ENCODE measurements at regions not wholly inside any gene's neighbourhood (a gene's known extent, or its start where the extent isn't known, plus 50 kb on each side); places are given as distances from the start of the nearest gene placed in this dataset.

GRCh38 chr6:30265594-30265993 is 52.4 kb upstream of the TRIM26 start:
- no peaks in the 10 kb centered on the region for H3K23me2 ChIP-seq (ENCODE audit: low read depth, low read length)
- no peak overlapping the region for H3K23ac ChIP-seq (ENCODE audit: insufficient read length)
- ChIA-PET POLR2A (ENCODE audit: partially characterized antibody) (no interaction called here), CTCF (ENCODE audit: partially characterized antibody) (no interaction called here)
- H3K79me1 ChIP-seq (ENCODE audit: low read depth, low read length): no peaks in the 10 kb centered on the region
- H2AK5ac ChIP-seq (ENCODE audit: low read depth, low read length): no peak overlapping the region
- no peak overlapping the region for H2BK20ac ChIP-seq (ENCODE audit: low read length)
- no peak overlapping the region for H3K4ac ChIP-seq (replicated peaks; ENCODE audit: insufficient read length, low read depth, low read length)
- no peak overlapping the region for H2BK5ac ChIP-seq (ENCODE audit: low read depth, low read length)
- no peak overlapping the region for H3K4me2 ChIP-seq (ENCODE audit: insufficient read depth in 1 of 2, low read depth in 2 of 2, low read length in 2 of 2)
- H3K36me3 ChIP-seq (ENCODE audit: control insufficient read depth in 2 of 4, insufficient read depth in 4 of 4, low read length in 3 of 4): peaks cover 2 to 10% (median 7%) of the 10 kb centered on the region in 4 experiments; a peak in 7 of 8 replicates
- 100% methylated on average over 2 of the region's 2 CpGs; no CpG with 5 or more reads in 1 of the 2 experiments for whole genome bisulfite sequencing, 2 experiments (ENCODE audit: extremely low coverage in 1 of 2, insufficient coverage in 1 of 2, insufficient read length in 1 of 2, insufficient replicate concordance in 2 of 2, low coverage in 1 of 2, low lambda C conversion rate in 2 of 2, missing lambda C conversion rate in 1 of 2)
- DNase-seq (ENCODE audit: low read depth in 1 of 2, low spot score in 2 of 2) (no peak), FAIRE-seq (no peak)
- H2BK120ac ChIP-seq (replicated peaks; ENCODE audit: low read depth, low read length): no peak overlapping the region
- H4K91ac ChIP-seq (replicated peaks; ENCODE audit: insufficient read length, low read length): no peak overlapping the region
- no peak overlapping the region for H3K56ac ChIP-seq (replicated peaks; ENCODE audit: insufficient read length, low read depth, low read length)
- H3K4me1 ChIP-seq (replicated peaks in 1 of 4; ENCODE audit: control insufficient read depth in 3 of 4, insufficient read depth in 4 of 4, low read length in 3 of 4): no peaks in the 10 kb centered on the region
- peaks cover 4 to 6% (median 5%) of the 10 kb centered on the region in 4 experiments for H3K27me3 ChIP-seq (replicated peaks in 1 of 4; ENCODE audit: control insufficient read depth in 3 of 4, extremely low read depth in 1 of 4, insufficient read depth in 3 of 4, low read length in 3 of 4)
- no peak overlapping the region for H4K5ac ChIP-seq (ENCODE audit: insufficient read length, low read depth, low read length)
- H4K8ac ChIP-seq (ENCODE audit: extremely low read depth, insufficient read depth, low read length): no peak overlapping the region
- no peak overlapping the region for H2AFZ ChIP-seq (ENCODE audit: low read length)
- no peaks in the 10 kb centered on the region for H4K20me1 ChIP-seq (replicated peaks in 1 of 2; ENCODE audit: control insufficient read depth in 1 of 2, insufficient read depth in 2 of 2, low read length in 2 of 2)
- H3K4me3 ChIP-seq (ENCODE audit: extremely low read depth in 1 of 4, insufficient read depth in 2 of 4, low read depth in 3 of 4, low read length in 4 of 4): no peak overlapping the region
- no peak overlapping the region for H2BK15ac ChIP-seq (ENCODE audit: low read length)
- H3K79me2 ChIP-seq (ENCODE audit: control insufficient read depth in 1 of 2, insufficient read depth in 2 of 2, low read length in 2 of 2): no peaks in the 10 kb centered on the region
- H3K27ac ChIP-seq (ENCODE audit: low read depth, low read length): no peak overlapping the region
- H3K9me3 ChIP-seq (ENCODE audit: insufficient read depth in 2 of 2, low read depth in 1 of 2, low read length in 1 of 2): peaks cover 0 to 6% of the 10 kb centered on the region in 2 experiments; a peak in 1 of 4 replicates
- H3K14ac ChIP-seq (ENCODE audit: insufficient read length): no peak overlapping the region
- H2BK12ac ChIP-seq (ENCODE audit: low read depth, low read length): no peak overlapping the region
- no peak for TF ChIP-seq BCL11A (IDR thresholded peaks at IDR 0.05; ENCODE audit: low read depth in 2 of 2, low read length in 2 of 2)
- no peak for TF ChIP-seq NRF1 (IDR thresholded peaks at IDR 0.05; ENCODE audit: low read depth, low read length)
- TF ChIP-seq YY1 (IDR thresholded peaks at IDR 0.05; ENCODE audit: low read depth, low read length): no peak
- no peak for TF ChIP-seq SP2 (IDR thresholded peaks at IDR 0.05; ENCODE audit: low read length)
- no peak for TF ChIP-seq JUND (IDR thresholded peaks at IDR 0.05; ENCODE audit: low read length)
- TF ChIP-seq CHD2 (IDR thresholded peaks at IDR 0.05; ENCODE audit: low read length): no peak
- TF ChIP-seq MAX (IDR thresholded peaks at IDR 0.05): no peak
- no peak for TF ChIP-seq GABPA (IDR thresholded peaks at IDR 0.05; ENCODE audit: borderline replicate concordance, insufficient read depth, low read length)
- no peak for TF ChIP-seq RXRA (IDR thresholded peaks at IDR 0.05; ENCODE audit: insufficient read depth, low read depth, low read length)
- TF ChIP-seq KDM5A (IDR thresholded peaks at IDR 0.05; ENCODE audit: low read length): no peak
- no peak for TF ChIP-seq RFX5 (IDR thresholded peaks at IDR 0.05; ENCODE audit: borderline replicate concordance, low read depth, low read length)
- no peak for TF ChIP-seq SP4 (IDR thresholded peaks at IDR 0.05; ENCODE audit: low read length)
- H3K9ac ChIP-seq (replicated peaks in 1 of 4; ENCODE audit: extremely low read depth in 1 of 4, low read depth in 3 of 4, low read length in 3 of 4): no peak overlapping the region
- no peak overlapping the region for H3K18ac ChIP-seq (ENCODE audit: extremely low read depth, low read length)

Data from H1 (cell line).